ENCODE measurements at regions not wholly inside any gene's neighbourhood (a gene's known extent, or its start where the extent isn't known, plus 50 kb on each side); places are given as distances from the start of the nearest gene placed in this dataset.

DNA sequence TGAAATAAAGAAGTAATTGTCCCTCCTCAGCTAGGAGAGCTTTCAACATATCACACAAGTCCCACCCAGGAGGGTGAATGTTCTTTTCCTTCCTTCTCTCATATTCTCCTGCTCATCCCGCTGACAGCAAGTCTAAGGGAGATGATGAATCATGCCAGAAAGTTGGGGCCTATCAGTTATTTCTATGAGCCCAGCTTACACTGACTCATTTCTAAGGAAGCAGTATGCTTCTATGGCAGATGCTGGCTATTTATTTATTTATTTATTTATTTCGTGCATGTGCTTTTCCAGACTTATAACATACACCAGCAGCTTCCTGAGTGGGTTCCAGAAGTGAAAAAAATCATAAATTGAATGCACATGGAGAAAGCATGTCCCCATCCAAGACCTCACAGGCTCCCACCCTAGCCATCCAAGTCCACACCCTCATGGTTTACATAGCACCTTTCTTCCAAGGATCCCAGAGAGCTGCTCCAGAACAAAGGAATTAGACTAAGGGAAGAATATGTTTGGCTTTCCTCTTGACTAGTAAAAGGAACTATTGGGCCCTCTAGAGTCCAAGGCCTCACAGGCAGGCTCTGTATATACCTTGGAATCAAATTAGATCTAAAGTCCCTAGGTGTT is 1074.2 kb upstream of the ZEB2 start:
- H3K4me1 Mint-ChIP-seq (ENCODE audit: unreplicated experiment) = peaks cover 27% of the 10 kb centered on the region
- peak overlapping the region; percentile 9 for H3K27ac Mint-ChIP-seq (ENCODE audit: unreplicated experiment)
- H3K36me3 Mint-ChIP-seq (ENCODE audit: unreplicated experiment) = no peaks in the 10 kb centered on the region
- TF ChIP-seq, protein P1, sequence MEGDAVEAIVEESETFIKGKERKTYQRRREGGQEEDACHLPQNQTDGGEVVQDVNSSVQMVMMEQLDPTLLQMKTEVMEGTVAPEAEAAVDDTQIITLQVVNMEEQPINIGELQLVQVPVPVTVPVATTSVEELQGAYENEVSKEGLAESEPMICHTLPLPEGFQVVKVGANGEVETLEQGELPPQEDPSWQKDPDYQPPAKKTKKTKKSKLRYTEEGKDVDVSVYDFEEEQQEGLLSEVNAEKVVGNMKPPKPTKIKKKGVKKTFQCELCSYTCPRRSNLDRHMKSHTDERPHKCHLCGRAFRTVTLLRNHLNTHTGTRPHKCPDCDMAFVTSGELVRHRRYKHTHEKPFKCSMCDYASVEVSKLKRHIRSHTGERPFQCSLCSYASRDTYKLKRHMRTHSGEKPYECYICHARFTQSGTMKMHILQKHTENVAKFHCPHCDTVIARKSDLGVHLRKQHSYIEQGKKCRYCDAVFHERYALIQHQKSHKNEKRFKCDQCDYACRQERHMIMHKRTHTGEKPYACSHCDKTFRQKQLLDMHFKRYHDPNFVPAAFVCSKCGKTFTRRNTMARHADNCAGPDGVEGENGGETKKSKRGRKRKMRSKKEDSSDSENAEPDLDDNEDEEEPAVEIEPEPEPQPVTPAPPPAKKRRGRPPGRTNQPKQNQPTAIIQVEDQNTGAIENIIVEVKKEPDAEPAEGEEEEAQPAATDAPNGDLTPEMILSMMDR (IDR thresholded peaks at IDR 0.05) = peak; percentile 41
- H3K9me3 Mint-ChIP-seq (ENCODE audit: unreplicated experiment) = no peaks in the 10 kb centered on the region
- H3K4me3 Mint-ChIP-seq (ENCODE audit: unreplicated experiment) = no peak overlapping the region
- H3K27me3 Mint-ChIP-seq (ENCODE audit: unreplicated experiment) = no peaks in the 10 kb centered on the region
- no peak for DNase-seq (ENCODE audit: extremely low spot score, unreplicated experiment)

DNA sequence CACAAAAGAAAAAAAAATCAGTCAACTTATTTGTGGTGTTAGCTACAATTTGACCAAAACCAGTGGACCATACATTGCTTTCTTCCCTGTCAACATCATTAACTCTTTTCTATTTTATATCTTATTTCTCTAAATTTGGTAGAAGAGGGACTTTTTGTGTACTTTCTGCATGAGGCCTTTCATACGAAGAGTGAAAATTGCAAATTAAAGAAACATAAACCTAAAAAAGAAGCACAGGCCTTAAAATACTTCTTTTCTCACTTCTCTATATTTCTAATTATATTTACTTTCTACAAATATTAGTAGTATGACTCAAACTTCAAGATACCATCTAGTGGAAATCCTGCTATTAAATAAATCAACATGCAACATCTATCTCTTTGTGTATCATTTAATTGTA is 1073.4 kb upstream of the ZEB2 start:
- TF ChIP-seq, protein P1 (IDR thresholded peaks at IDR 0.05) = no peak
- peaks cover 20% of the 10 kb centered on the region for H3K4me1 Mint-ChIP-seq (ENCODE audit: unreplicated experiment)
- H3K4me3 Mint-ChIP-seq (ENCODE audit: unreplicated experiment) = no peak overlapping the region
- no peaks in the 10 kb centered on the region for H3K27me3 Mint-ChIP-seq (ENCODE audit: unreplicated experiment)
- no peak for DNase-seq (ENCODE audit: extremely low spot score, unreplicated experiment)
- H3K36me3 Mint-ChIP-seq (ENCODE audit: unreplicated experiment) = no peaks in the 10 kb centered on the region
- H3K9me3 Mint-ChIP-seq (ENCODE audit: unreplicated experiment) = no peaks in the 10 kb centered on the region
- no peak overlapping the region for H3K27ac Mint-ChIP-seq (ENCODE audit: unreplicated experiment)

DNA sequence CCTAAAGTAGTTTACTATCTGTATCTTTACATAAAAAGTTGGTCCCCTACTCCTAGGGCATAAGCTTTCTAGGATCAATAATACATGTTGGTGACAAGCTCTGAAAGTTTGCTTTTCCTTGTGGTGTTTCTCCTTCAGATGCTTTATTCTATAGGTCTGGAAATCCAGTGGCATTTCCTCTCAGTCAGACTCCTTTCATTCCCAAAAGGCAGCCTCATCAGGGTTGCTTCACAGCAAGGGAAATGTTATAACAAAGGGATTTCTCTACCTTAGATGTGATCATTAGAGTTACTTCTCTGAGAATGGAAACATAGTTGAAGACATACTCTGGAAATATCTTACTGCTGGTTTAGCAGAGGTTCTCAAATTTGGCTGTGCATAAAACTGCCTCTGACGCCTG is 1072.4 kb upstream of the ZEB2 start:
- H3K27ac Mint-ChIP-seq (ENCODE audit: unreplicated experiment) = no peak overlapping the region
- H3K9me3 Mint-ChIP-seq (ENCODE audit: unreplicated experiment) = no peaks in the 10 kb centered on the region
- no peak overlapping the region for H3K4me3 Mint-ChIP-seq (ENCODE audit: unreplicated experiment)
- H3K36me3 Mint-ChIP-seq (ENCODE audit: unreplicated experiment) = no peaks in the 10 kb centered on the region
- H3K4me1 Mint-ChIP-seq (ENCODE audit: unreplicated experiment) = peaks cover 19% of the 10 kb centered on the region
- no peak for DNase-seq (ENCODE audit: extremely low spot score, unreplicated experiment)
- TF ChIP-seq, protein P1 (IDR thresholded peaks at IDR 0.05) = no peak
- no peaks in the 10 kb centered on the region for H3K27me3 Mint-ChIP-seq (ENCODE audit: unreplicated experiment)

DNA sequence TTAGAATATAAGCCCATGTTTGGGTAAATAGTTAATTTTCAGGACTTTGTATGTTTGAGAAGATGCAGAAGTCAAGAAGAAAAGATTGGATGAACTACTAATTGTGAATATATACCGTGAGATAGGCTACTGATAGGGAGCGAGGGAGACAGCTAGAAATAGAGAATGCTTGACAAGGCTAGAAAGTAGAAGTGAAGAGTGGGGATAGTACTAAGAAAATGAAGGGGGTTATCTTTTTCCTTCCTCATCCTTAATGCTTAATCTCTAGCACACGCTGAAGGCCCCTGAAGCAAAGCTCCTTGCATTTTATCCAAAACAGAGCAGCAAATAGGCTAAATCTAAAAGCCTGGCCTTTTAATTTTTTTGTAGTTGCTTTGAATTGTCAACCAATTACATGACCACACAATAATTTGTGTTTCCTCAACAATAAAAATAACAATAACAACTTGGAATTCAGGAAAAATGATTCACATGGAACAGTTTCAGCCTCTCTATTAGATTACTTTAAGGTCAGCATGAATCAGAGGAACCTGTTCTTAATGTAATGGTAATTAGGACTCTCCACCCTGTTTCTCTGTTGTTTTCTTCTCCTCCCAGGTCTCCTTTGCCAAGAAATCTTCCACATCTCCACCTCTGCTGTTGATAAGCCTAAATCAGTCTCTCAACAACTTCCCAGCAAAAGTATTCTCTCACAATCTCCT is 1071.3 kb upstream of the ZEB2 start:
- Mint-ChIP-seq H3K4me1 (ENCODE audit: unreplicated experiment) (peaks cover 20% of the 10 kb centered on the region), H3K27me3 (ENCODE audit: unreplicated experiment) (no peaks in the 10 kb centered on the region), H3K36me3 (ENCODE audit: unreplicated experiment) (no peaks in the 10 kb centered on the region), H3K9me3 (ENCODE audit: unreplicated experiment) (no peaks in the 10 kb centered on the region), H3K27ac (ENCODE audit: unreplicated experiment) (no peak overlapping the region), H3K4me3 (ENCODE audit: unreplicated experiment) (no peak overlapping the region)
- DNase-seq (ENCODE audit: extremely low spot score, unreplicated experiment) = no peak
- TF ChIP-seq, protein P1 (IDR thresholded peaks at IDR 0.05) = no peak

DNA sequence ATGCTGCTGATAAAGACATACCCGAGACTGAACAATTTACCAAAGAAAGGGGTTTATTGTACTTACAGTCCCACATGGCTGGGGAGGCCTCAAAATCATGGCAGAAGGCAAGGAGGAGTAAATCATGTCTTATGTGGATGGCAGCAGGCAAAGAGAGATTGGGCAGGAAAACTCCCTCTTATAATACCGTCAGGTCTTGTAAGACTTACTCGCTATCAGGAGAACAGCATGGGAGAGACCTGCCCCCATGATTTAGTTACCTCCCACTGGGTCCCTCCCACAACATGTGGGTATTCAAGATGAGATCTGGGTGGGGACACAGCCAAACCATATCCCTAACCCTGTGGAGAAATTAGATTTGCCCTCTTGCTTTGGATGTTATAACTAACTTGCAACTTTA is 1068.0 kb upstream of the ZEB2 start:
- TF ChIP-seq, protein P1 (IDR thresholded peaks at IDR 0.05) = no peak
- peaks cover 8% of the 10 kb centered on the region for H3K4me1 Mint-ChIP-seq (ENCODE audit: unreplicated experiment)
- no peak overlapping the region for H3K27ac Mint-ChIP-seq (ENCODE audit: unreplicated experiment)
- H3K27me3 Mint-ChIP-seq (ENCODE audit: unreplicated experiment) = no peaks in the 10 kb centered on the region
- DNase-seq (ENCODE audit: extremely low spot score, unreplicated experiment) = no peak
- no peaks in the 10 kb centered on the region for H3K36me3 Mint-ChIP-seq (ENCODE audit: unreplicated experiment)
- H3K4me3 Mint-ChIP-seq (ENCODE audit: unreplicated experiment) = no peak overlapping the region
- no peaks in the 10 kb centered on the region for H3K9me3 Mint-ChIP-seq (ENCODE audit: unreplicated experiment)

Measured in osteocyte (in vitro differentiated cells).